DND-41 (cell line): ENCODE measurements at regions not wholly inside any gene's neighbourhood (a gene's known extent, or its start where the extent isn't known, plus 50 kb on each side); places are given as distances from the start of the nearest gene placed in this dataset.

Experiments
- ATAC-seq: fragments of 200-7000 bp; cut with Tn5 transposase; 3 replicates; pipeline ENCODE4 v1.9.1; 2021; ENCODE audit warnings: low read depth; ENCODE audit not compliant: insufficient read depth
- DNase-seq: peaks from one replicate; pipeline ENCODE4 v3.0.0-alpha.2; 2020
- H2AFZ ChIP-seq: 2 replicates; pipeline ENCODE4 v1.6.0; 2012; ENCODE audit warnings: low read depth, low read length
- H3K27ac ChIP-seq: 2 replicates; pipeline ENCODE4 v1.5.1; 2012; ENCODE audit warnings: low read length, inconsistent platforms
- H3K27me3 ChIP-seq: fragments of 200-600 bp; sonication (generic); 2 replicates; pipeline ENCODE4 v1.6.0; 2012; ENCODE audit warnings: low read length, mild to moderate bottlenecking, inconsistent platforms; ENCODE audit not compliant: insufficient read depth, poor library complexity
- H3K36me3 ChIP-seq: 2 replicates; pipeline ENCODE4 v1.5.1; 2012; ENCODE audit warnings: low read length, inconsistent platforms; ENCODE audit not compliant: insufficient read depth
- H3K4me1 ChIP-seq: 2 replicates; pipeline ENCODE4 v1.5.1; 2012; ENCODE audit warnings: mild to moderate bottlenecking, low read length; ENCODE audit not compliant: insufficient read depth
- H3K4me2 ChIP-seq: 2 replicates; pipeline ENCODE4 v1.6.0; 2012; ENCODE audit warnings: mild to moderate bottlenecking, moderate library complexity, low read length, inconsistent platforms; ENCODE audit not compliant: insufficient read depth
- H3K4me3 ChIP-seq, 2 experiments: fragments of 200-600 bp in 1 of 2; shearing (Covaris generic) in 1 of 2; 2 replicates each; pipeline ENCODE4 v1.5.1; 2012 to 2016; ENCODE audit warnings: inconsistent platforms in 2 of 2, low read length in 2 of 2, mild to moderate bottlenecking in 2 of 2, low read depth in 1 of 2, moderate library complexity in 1 of 2
- H3K79me2 ChIP-seq: 2 replicates; pipeline ENCODE4 v1.6.0; 2012; ENCODE audit warnings: low read length, inconsistent platforms; ENCODE audit not compliant: insufficient read depth
- H3K9ac ChIP-seq: 2 replicates; pipeline ENCODE4 v1.6.0; 2012; ENCODE audit warnings: low read depth, mild to moderate bottlenecking, inconsistent platforms, low read length, moderate library complexity
- H3K9me3 ChIP-seq: 2 replicates; pipeline ENCODE4 v1.5.1; 2012; ENCODE audit warnings: low read length, moderate library complexity, mild to moderate bottlenecking, inconsistent platforms; ENCODE audit not compliant: insufficient read depth, severe bottlenecking
- H4K20me1 ChIP-seq: 2 replicates; pipeline ENCODE4 v1.6.0; 2012; ENCODE audit warnings: low read length; ENCODE audit not compliant: insufficient read depth
- CTCF ChIP-seq: IDR thresholded peaks from 2 replicates; pipeline ENCODE4 v1.5.1; 2012; ENCODE audit warnings: borderline replicate concordance, low read length, moderate library complexity, mild to moderate bottlenecking; ENCODE audit not compliant: poor library complexity, severe bottlenecking; ENCODE audit errors: extremely low read depth
- EZH2 ChIP-seq: IDR thresholded peaks from 3 replicates; pipeline ENCODE4 v1.6.1; 2012; ENCODE audit warnings: borderline replicate concordance, low read depth, mild to moderate bottlenecking, moderate library complexity, low read length, inconsistent platforms; ENCODE audit not compliant: severe bottlenecking

GRCh38 chr13:107450431-107450830 is 764.9 kb downstream of the LIG4 start:
- no peak overlapping the region for H2AFZ ChIP-seq
- H3K79me2 ChIP-seq, result no peaks in the 10 kb centered on the region
- H3K27ac ChIP-seq, result no peak overlapping the region
- TF ChIP-seq EZH2 (no peak), CTCF (no peak)
- no peak for DNase-seq
- H3K9me3 ChIP-seq, result peaks cover 1% of the 10 kb centered on the region
- H3K4me1 ChIP-seq, result no peaks in the 10 kb centered on the region
- H3K4me2 ChIP-seq, result no peak overlapping the region
- no peak overlapping the region for H3K4me3 ChIP-seq
- no peak for ATAC-seq
- H3K9ac ChIP-seq, result no peak overlapping the region
- H3K27me3 ChIP-seq, result no peaks in the 10 kb centered on the region
- H3K36me3 ChIP-seq, result no peaks in the 10 kb centered on the region
- H4K20me1 ChIP-seq, result no peaks in the 10 kb centered on the region

GRCh38 chr13:107447591-107447990 is 767.7 kb downstream of the LIG4 start:
- no peak overlapping the region for H3K9ac ChIP-seq
- ATAC-seq, result no peak
- no peaks in the 10 kb centered on the region for H3K9me3 ChIP-seq
- no peaks in the 10 kb centered on the region for H4K20me1 ChIP-seq
- no peak overlapping the region for H3K4me3 ChIP-seq
- no peak overlapping the region for H2AFZ ChIP-seq
- TF ChIP-seq CTCF (no peak), EZH2 (no peak)
- H3K79me2 ChIP-seq, result no peaks in the 10 kb centered on the region
- no peaks in the 10 kb centered on the region for H3K27me3 ChIP-seq
- DNase-seq, result no peak
- no peak overlapping the region for H3K27ac ChIP-seq
- H3K36me3 ChIP-seq, result no peaks in the 10 kb centered on the region
- H3K4me2 ChIP-seq, result no peak overlapping the region
- no peaks in the 10 kb centered on the region for H3K4me1 ChIP-seq

- Histone ChIP-seq H3K79me2 (no peaks in the 10 kb centered on the region), H3K4me2 (no peak overlapping the region), H4K20me1 (no peaks in the 10 kb centered on the region), H3K27me3 (no peaks in the 10 kb centered on the region), H3K27ac (no peak overlapping the region), H3K9ac (no peak overlapping the region), H2AFZ (no peak overlapping the region), H3K36me3 (no peaks in the 10 kb centered on the region), H3K4me1 (no peaks in the 10 kb centered on the region), H3K9me3 (no peaks in the 10 kb centered on the region), H3K4me3 (no peak overlapping the region)
- DNase-seq (no peak), ATAC-seq (no peak)
- no peak for TF ChIP-seq EZH2
- no peak for TF ChIP-seq CTCF
These were observed 774.1 kb downstream of the LIG4 start for GRCh38 chr13:107441279-107441678.

- Histone ChIP-seq H3K9ac (no peak overlapping the region), H3K4me1 (no peaks in the 10 kb centered on the region), H3K36me3 (no peaks in the 10 kb centered on the region), H3K79me2 (no peaks in the 10 kb centered on the region), H3K27ac (no peak overlapping the region), H2AFZ (no peak overlapping the region), H3K27me3 (no peaks in the 10 kb centered on the region), H3K4me3 (no peak overlapping the region), H4K20me1 (no peaks in the 10 kb centered on the region), H3K9me3 (no peaks in the 10 kb centered on the region), H3K4me2 (no peak overlapping the region)
- no peak for ATAC-seq
- no peak for DNase-seq
- TF ChIP-seq EZH2, result no peak
- TF ChIP-seq CTCF, result no peak
These were observed 777.1 kb downstream of the LIG4 start for GRCh38 chr13:107438251-107438650.
